ENCODE measurements at regions not wholly inside any gene's neighbourhood (a gene's known extent, or its start where the extent isn't known, plus 50 kb on each side); places are given as distances from the start of the nearest gene placed in this dataset.

DNA sequence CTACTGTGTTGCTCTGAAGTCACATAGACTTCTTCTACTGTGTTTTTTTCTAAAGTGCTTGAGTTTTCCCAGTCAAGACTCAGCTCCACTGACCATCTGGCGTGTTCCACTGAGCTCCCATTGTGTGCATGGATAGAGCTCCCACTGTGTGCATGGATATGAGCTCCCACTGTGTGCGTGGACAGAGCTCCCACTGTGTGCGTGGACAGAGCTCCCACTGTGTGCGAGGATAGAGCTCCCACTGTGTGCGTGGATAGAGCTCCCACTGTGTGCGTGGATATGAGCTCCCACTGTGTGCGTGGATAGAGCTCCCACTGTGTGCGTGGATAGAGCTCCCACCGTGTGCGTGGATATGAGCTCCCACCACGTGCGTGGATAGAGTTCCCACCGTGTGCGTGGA is 148.3 kb upstream of the ALKAL2 start:
- no peak for TF ChIP-seq PPARA (CRISPR knock-in tag; IDR thresholded peaks at IDR 0.05; ENCODE audit: borderline replicate concordance)
- TF ChIP-seq ZNF565 (CRISPR knock-in tag; conservative IDR thresholded peaks at IDR 0.05; ENCODE audit: low read depth): no peak
- no peak for TF ChIP-seq POU6F1 (CRISPR knock-in tag; IDR thresholded peaks at IDR 0.05; ENCODE audit: borderline replicate concordance, low read depth)
- TF ChIP-seq ZFP3 (CRISPR knock-in tag; IDR thresholded peaks at IDR 0.05): no peak
- no peak for TF ChIP-seq TSHZ2 (CRISPR knock-in tag; IDR thresholded peaks at IDR 0.05)
- no peak for TF ChIP-seq ZFP30 (CRISPR knock-in tag; IDR thresholded peaks at IDR 0.05)
- TF ChIP-seq RARB (CRISPR knock-in tag; IDR thresholded peaks at IDR 0.05): no peak
- TF ChIP-seq BACH2 (CRISPR knock-in tag; IDR thresholded peaks at IDR 0.05; ENCODE audit: borderline replicate concordance): no peak
- TF ChIP-seq ISL1 (CRISPR knock-in tag; IDR thresholded peaks at IDR 0.05): no peak
- TF ChIP-seq TOX (CRISPR knock-in tag; IDR thresholded peaks at IDR 0.05; ENCODE audit: borderline replicate concordance): no peak
- no peak for TF ChIP-seq PATZ1 (CRISPR knock-in tag; IDR thresholded peaks at IDR 0.05; ENCODE audit: borderline replicate concordance)
- TF ChIP-seq TCF4 (CRISPR knock-in tag; IDR thresholded peaks at IDR 0.05; ENCODE audit: borderline replicate concordance): no peak
- TF ChIP-seq, protein P1, sequence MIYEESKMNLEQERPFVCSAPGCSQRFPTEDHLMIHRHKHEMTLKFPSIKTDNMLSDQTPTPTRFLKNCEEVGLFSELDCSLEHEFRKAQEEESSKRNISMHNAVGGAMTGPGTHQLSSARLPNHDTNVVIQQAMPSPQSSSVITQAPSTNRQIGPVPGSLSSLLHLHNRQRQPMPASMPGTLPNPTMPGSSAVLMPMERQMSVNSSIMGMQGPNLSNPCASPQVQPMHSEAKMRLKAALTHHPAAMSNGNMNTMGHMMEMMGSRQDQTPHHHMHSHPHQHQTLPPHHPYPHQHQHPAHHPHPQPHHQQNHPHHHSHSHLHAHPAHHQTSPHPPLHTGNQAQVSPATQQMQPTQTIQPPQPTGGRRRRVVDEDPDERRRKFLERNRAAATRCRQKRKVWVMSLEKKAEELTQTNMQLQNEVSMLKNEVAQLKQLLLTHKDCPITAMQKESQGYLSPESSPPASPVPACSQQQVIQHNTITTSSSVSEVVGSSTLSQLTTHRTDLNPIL (CRISPR knock-in tag; IDR thresholded peaks at IDR 0.05; ENCODE audit: low read depth): no peak
